ENCODE measurements at regions not wholly inside any gene's neighbourhood (a gene's known extent, or its start where the extent isn't known, plus 50 kb on each side); places are given as distances from the start of the nearest gene placed in this dataset.
"Not testable (repeated sequence)": the region's sequence is repeated elsewhere in the genome, so short reads cannot be mapped to it uniquely, and the experiment has no call there.

DNA sequence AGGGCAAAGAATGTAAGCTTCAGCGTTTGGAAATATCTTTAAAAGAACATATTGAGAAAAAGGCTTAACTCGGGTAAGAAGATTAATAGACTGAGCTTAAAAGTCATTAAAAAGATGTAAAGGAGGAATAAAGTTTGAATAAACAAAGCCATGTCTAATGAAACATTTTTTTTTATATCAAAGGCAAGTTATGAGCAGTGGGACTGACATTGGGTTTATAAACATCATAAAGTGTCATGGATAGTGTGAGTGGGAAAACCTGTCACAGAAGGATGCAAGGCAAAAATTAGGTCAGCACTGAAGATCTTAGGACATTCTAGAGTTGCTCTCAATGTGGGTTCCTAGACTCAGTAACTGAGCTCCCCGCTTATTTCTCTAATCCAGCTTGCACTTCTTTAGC lies 438.0 kb upstream of the CDH11 start:
- ATAC-seq (no peak), DNase-seq (no peak)
- TF ChIP-seq, protein P1, sequence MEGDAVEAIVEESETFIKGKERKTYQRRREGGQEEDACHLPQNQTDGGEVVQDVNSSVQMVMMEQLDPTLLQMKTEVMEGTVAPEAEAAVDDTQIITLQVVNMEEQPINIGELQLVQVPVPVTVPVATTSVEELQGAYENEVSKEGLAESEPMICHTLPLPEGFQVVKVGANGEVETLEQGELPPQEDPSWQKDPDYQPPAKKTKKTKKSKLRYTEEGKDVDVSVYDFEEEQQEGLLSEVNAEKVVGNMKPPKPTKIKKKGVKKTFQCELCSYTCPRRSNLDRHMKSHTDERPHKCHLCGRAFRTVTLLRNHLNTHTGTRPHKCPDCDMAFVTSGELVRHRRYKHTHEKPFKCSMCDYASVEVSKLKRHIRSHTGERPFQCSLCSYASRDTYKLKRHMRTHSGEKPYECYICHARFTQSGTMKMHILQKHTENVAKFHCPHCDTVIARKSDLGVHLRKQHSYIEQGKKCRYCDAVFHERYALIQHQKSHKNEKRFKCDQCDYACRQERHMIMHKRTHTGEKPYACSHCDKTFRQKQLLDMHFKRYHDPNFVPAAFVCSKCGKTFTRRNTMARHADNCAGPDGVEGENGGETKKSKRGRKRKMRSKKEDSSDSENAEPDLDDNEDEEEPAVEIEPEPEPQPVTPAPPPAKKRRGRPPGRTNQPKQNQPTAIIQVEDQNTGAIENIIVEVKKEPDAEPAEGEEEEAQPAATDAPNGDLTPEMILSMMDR (conservative IDR thresholded peaks at IDR 0.05; ENCODE audit: low read depth, low read length) = no peak
- TF ChIP-seq EZH2 (IDR thresholded peaks at IDR 0.05; ENCODE audit: low read length, unreplicated experiment) (no peak), EZH2phosphoT487 (IDR thresholded peaks at IDR 0.05; ENCODE audit: borderline replicate concordance, low read length) (no peak)
- no peaks in the 10 kb centered on the region for H3F3A ChIP-seq (ENCODE audit: low read length, unreplicated experiment)
- no peak overlapping the region for H3K27ac ChIP-seq (ENCODE audit: low read length)
- no peaks in the 10 kb centered on the region for H3K27me3 ChIP-seq (ENCODE audit: low read length)
- no peaks in the 10 kb centered on the region for H4K20me1 ChIP-seq (ENCODE audit: low read length)
- no peaks in the 10 kb centered on the region for H3K4me1 ChIP-seq (ENCODE audit: insufficient read depth, low read length)
- BruUV-seq (replicated peaks) = no TSS peak
- H3K36me3 ChIP-seq (ENCODE audit: low read depth, low read length) = no peaks in the 10 kb centered on the region
- no peak overlapping the region for H2AFZ ChIP-seq (ENCODE audit: low read length)
- no peaks in the 10 kb centered on the region for H3K9me2 ChIP-seq (replicated peaks; ENCODE audit: low read length)
- intact Hi-C loops (cut with micrococcal nuclease) = no loop called here
- no peak overlapping the region for H3K4me2 ChIP-seq (ENCODE audit: low read length)
- POLR2A ChIA-PET (ENCODE audit: unreplicated experiment) = no interaction called here
- H3K9ac ChIP-seq (ENCODE audit: low read length) = no peak overlapping the region
- no peaks in the 10 kb centered on the region for H3K79me2 ChIP-seq (ENCODE audit: low read length)
- H3K4me3 ChIP-seq (ENCODE audit: low read length) = no peak overlapping the region
- CTCF ChIA-PET = no interaction called here
- no peaks in the 10 kb centered on the region for H3K9me3 ChIP-seq (ENCODE audit: low read length)

DNA sequence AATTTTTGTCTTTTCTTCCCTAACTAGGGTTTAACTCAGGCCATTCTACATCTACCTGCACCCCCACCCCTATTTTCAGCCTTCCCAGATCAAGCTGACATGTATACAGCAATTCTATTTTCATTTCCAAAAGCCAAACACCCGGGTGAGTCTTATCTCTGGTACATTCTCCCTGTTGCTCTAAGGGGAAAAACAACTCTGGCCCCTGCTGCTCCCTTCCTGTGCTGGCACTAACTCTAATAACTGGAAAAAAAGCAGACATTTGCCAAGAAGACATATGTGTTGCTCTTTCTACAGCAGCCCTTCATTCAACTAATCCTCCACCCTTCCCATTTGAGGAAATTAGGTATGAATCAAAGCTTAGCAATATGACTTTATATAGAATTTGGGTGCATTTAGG lies 427.8 kb upstream of the CDH11 start:
- H4K20me1 ChIP-seq (ENCODE audit: low read length); ATAC-seq; H3K4me3 ChIP-seq (ENCODE audit: low read length); H3K4me2 ChIP-seq (ENCODE audit: low read length); H2AFZ ChIP-seq (ENCODE audit: low read length); H3K79me2 ChIP-seq (ENCODE audit: low read length); H3F3A ChIP-seq (ENCODE audit: low read length, unreplicated experiment); H3K27me3 ChIP-seq (ENCODE audit: low read length); H3K9ac ChIP-seq (ENCODE audit: low read length); DNase-seq; POLR2A ChIA-PET (ENCODE audit: unreplicated experiment); intact Hi-C loops (cut with micrococcal nuclease); H3K9me3 ChIP-seq (ENCODE audit: low read length); H3K36me3 ChIP-seq (ENCODE audit: low read depth, low read length); H3K9me2 ChIP-seq (replicated peaks; ENCODE audit: low read length); CTCF ChIA-PET; H3K27ac ChIP-seq (ENCODE audit: low read length); BruUV-seq (replicated peaks): not testable (repeated sequence)
- peaks cover 21% of the 10 kb centered on the region for H3K4me1 ChIP-seq (ENCODE audit: insufficient read depth, low read length)

DNA sequence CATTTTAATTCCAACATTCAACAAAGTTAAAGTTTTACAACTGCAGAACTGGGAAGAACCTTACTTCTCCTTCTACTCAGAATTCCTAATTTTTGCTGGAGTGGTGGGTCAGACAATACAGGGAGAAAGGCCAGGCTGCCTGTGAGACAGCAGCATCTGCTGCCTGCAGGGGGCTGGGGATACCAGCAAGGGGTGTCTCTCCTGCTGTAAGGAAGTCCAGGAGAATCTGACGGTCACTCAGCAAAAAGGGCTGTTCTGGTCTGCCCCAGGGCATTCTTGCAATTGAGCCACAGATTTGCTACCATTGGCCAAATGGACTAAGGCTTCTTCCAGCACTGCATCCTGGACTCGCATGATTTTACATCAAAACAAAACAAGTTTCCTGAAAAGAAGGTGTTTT lies 426.6 kb upstream of the CDH11 start:
- Histone ChIP-seq H3K4me1 (ENCODE audit: insufficient read depth, low read length) (peaks cover 21% of the 10 kb centered on the region), H3K79me2 (ENCODE audit: low read length) (no peaks in the 10 kb centered on the region), H4K20me1 (ENCODE audit: low read length) (no peaks in the 10 kb centered on the region), H3K4me2 (ENCODE audit: low read length) (peak overlapping the region; percentile 49; the same call in 1 of the 2 replicates), H3K4me3 (ENCODE audit: low read length) (no peak overlapping the region), H3K9me3 (ENCODE audit: low read length) (no peaks in the 10 kb centered on the region), H3F3A (ENCODE audit: low read length, unreplicated experiment) (no peaks in the 10 kb centered on the region), H3K36me3 (ENCODE audit: low read depth, low read length) (no peaks in the 10 kb centered on the region), H2AFZ (ENCODE audit: low read length) (peak overlapping the region; percentile 71; the same call in 1 of the 2 replicates), H3K9me2 (replicated peaks; ENCODE audit: low read length) (no peaks in the 10 kb centered on the region), H3K27ac (ENCODE audit: low read length) (peak overlapping the region; percentile 32; the same call in 1 of the 2 replicates), H3K9ac (ENCODE audit: low read length) (no peak overlapping the region), H3K27me3 (ENCODE audit: low read length) (no peaks in the 10 kb centered on the region)
- TF ChIP-seq EZH2phosphoT487 (IDR thresholded peaks at IDR 0.05; ENCODE audit: borderline replicate concordance, low read length) (no peak), EZH2 (IDR thresholded peaks at IDR 0.05; ENCODE audit: low read length, unreplicated experiment) (no peak)
- TF ChIP-seq, protein P1 (conservative IDR thresholded peaks at IDR 0.05; ENCODE audit: low read depth, low read length) = no peak
- DNase-seq (no peak), ATAC-seq (peak; percentile 23; the same call in 1 of the 2 replicates)
- ChIA-PET POLR2A (ENCODE audit: unreplicated experiment) (no interaction called here), CTCF (no interaction called here)
- intact Hi-C loops (cut with micrococcal nuclease) = no loop called here
- no TSS peak for BruUV-seq (replicated peaks)
